ENCODE measurements at regions not wholly inside any gene's neighbourhood (a gene's known extent, or its start where the extent isn't known, plus 50 kb on each side); places are given as distances from the start of the nearest gene placed in this dataset.
A peak's percentile ranks its signal among the peaks of the same experiment; 100 is the strongest.

- Histone ChIP-seq H3K27me3 (ENCODE audit: insufficient read depth, low read length) (no peaks in the 10 kb centered on the region), H3K18ac (ENCODE audit: low read length) (peak overlapping the region; percentile 16), H3K4me3 (ENCODE audit: low read depth, low read length) (no peak overlapping the region), H3K23ac (ENCODE audit: low read length) (no peak overlapping the region), H2BK5ac (ENCODE audit: low read depth, low read length, poor library complexity) (peak overlapping the region; percentile 55), H2BK12ac (ENCODE audit: low read length) (peak overlapping the region; percentile 93), H3K27ac (ENCODE audit: low read depth, low read length) (peak overlapping the region; percentile 71), H4K12ac (ENCODE audit: low read depth, low read length) (no peak overlapping the region), H4K8ac (ENCODE audit: low read depth, low read length) (peak overlapping the region; percentile 50), H3K36me3 (ENCODE audit: control insufficient read depth in 1 of 2, insufficient read depth in 2 of 2, low read length in 2 of 2) (no peaks in the 10 kb centered on the region), H3K79me1 (ENCODE audit: low read length) (peaks cover 32% of the 10 kb centered on the region), H4K91ac (ENCODE audit: low read depth, low read length) (peak overlapping the region; percentile 87), H2AK5ac (ENCODE audit: low read length) (peak overlapping the region; percentile 96), H3K4me2 (ENCODE audit: low read length) (no peak overlapping the region), H3K9ac (ENCODE audit: low read length) (no peak overlapping the region), H3K9me3 (ENCODE audit: insufficient read depth, low read depth, low read length) (no peaks in the 10 kb centered on the region), H3K14ac (ENCODE audit: low read length) (peak overlapping the region; percentile 72), H2BK120ac (ENCODE audit: insufficient read depth, low read length, poor library complexity) (peak overlapping the region; percentile 86), H2AFZ (ENCODE audit: insufficient read depth, low read length, poor library complexity) (no peak overlapping the region), H3K79me2 (ENCODE audit: control insufficient read depth, insufficient read depth, low read length, poor library complexity) (peaks cover 4% of the 10 kb centered on the region), H3K4me1 (ENCODE audit: control insufficient read depth in 1 of 2, insufficient read depth in 2 of 2, low read length in 2 of 2) (peaks cover 14 to 24% of the 10 kb centered on the region in 2 experiments), H3K4ac (ENCODE audit: low read depth, low read length) (peak overlapping the region; percentile 43)
- WGBS (ENCODE audit: extremely low coverage, insufficient coverage, insufficient read length) = no CpG with 5 or more reads among the region's 14 CpGs
- peak in 1 of 2 donors; percentile 27 for DNase-seq
These were observed 173.7 kb downstream of the ACKR3 start for GRCh38 chr2:236743039-236743920.

GRCh38 chr2:236743921-236744280 lies 174.3 kb downstream of the ACKR3 start:
- Histone ChIP-seq H3K79me1 (ENCODE audit: low read length) (peaks cover 38% of the 10 kb centered on the region), H3K4ac (ENCODE audit: low read depth, low read length) (no peak overlapping the region), H3K9ac (ENCODE audit: low read length) (no peak overlapping the region), H3K14ac (ENCODE audit: low read length) (no peak overlapping the region), H2BK120ac (ENCODE audit: insufficient read depth, low read length, poor library complexity) (no peak overlapping the region), H2AFZ (ENCODE audit: insufficient read depth, low read length, poor library complexity) (no peak overlapping the region), H4K12ac (ENCODE audit: low read depth, low read length) (no peak overlapping the region), H2AK5ac (ENCODE audit: low read length) (no peak overlapping the region), H3K9me3 (ENCODE audit: insufficient read depth, low read depth, low read length) (no peaks in the 10 kb centered on the region), H3K36me3 (ENCODE audit: control insufficient read depth in 1 of 2, insufficient read depth in 2 of 2, low read length in 2 of 2) (no peaks in the 10 kb centered on the region), H4K91ac (ENCODE audit: low read depth, low read length) (no peak overlapping the region), H3K27me3 (ENCODE audit: insufficient read depth, low read length) (no peaks in the 10 kb centered on the region), H3K79me2 (ENCODE audit: control insufficient read depth, insufficient read depth, low read length, poor library complexity) (peaks cover 4% of the 10 kb centered on the region), H3K4me3 (ENCODE audit: low read depth, low read length) (no peak overlapping the region), H3K18ac (ENCODE audit: low read length) (no peak overlapping the region), H2BK12ac (ENCODE audit: low read length) (no peak overlapping the region), H3K23ac (ENCODE audit: low read length) (no peak overlapping the region), H2BK5ac (ENCODE audit: low read depth, low read length, poor library complexity) (no peak overlapping the region), H3K27ac (ENCODE audit: low read depth, low read length) (peak overlapping the region; percentile 71), H4K8ac (ENCODE audit: low read depth, low read length) (no peak overlapping the region), H3K4me1 (ENCODE audit: control insufficient read depth in 1 of 2, insufficient read depth in 2 of 2, low read length in 2 of 2) (peaks cover 19 to 30% of the 10 kb centered on the region in 2 experiments), H3K4me2 (ENCODE audit: low read length) (no peak overlapping the region)
- WGBS (ENCODE audit: extremely low coverage, insufficient coverage, insufficient read length) = no CpG with 5 or more reads among the region's 1 CpG
- DNase-seq = no peak

- Histone ChIP-seq H4K12ac (ENCODE audit: low read depth, low read length) (no peak overlapping the region), H3K27me3 (ENCODE audit: insufficient read depth, low read length) (no peaks in the 10 kb centered on the region), H2BK5ac (ENCODE audit: low read depth, low read length, poor library complexity) (peak overlapping the region; percentile 47), H3K9me3 (ENCODE audit: insufficient read depth, low read depth, low read length) (no peaks in the 10 kb centered on the region), H3K4ac (ENCODE audit: low read depth, low read length) (no peak overlapping the region), H3K4me1 (ENCODE audit: control insufficient read depth in 1 of 2, insufficient read depth in 2 of 2, low read length in 2 of 2) (peaks cover 22 to 34% of the 10 kb centered on the region in 2 experiments), H2AK5ac (ENCODE audit: low read length) (no peak overlapping the region), H3K9ac (ENCODE audit: low read length) (no peak overlapping the region), H4K8ac (ENCODE audit: low read depth, low read length) (no peak overlapping the region), H3K79me2 (ENCODE audit: control insufficient read depth, insufficient read depth, low read length, poor library complexity) (peaks cover 4% of the 10 kb centered on the region), H3K79me1 (ENCODE audit: low read length) (peaks cover 40% of the 10 kb centered on the region), H2BK12ac (ENCODE audit: low read length) (peak overlapping the region; percentile 5), H3K18ac (ENCODE audit: low read length) (no peak overlapping the region), H3K23ac (ENCODE audit: low read length) (no peak overlapping the region), H3K14ac (ENCODE audit: low read length) (peak overlapping the region; percentile 10), H3K27ac (ENCODE audit: low read depth, low read length) (peak overlapping the region; percentile 71), H3K4me3 (ENCODE audit: low read depth, low read length) (no peak overlapping the region), H3K4me2 (ENCODE audit: low read length) (no peak overlapping the region), H2BK120ac (ENCODE audit: insufficient read depth, low read length, poor library complexity) (peak overlapping the region; percentile 69), H4K91ac (ENCODE audit: low read depth, low read length) (peak overlapping the region; percentile 54), H2AFZ (ENCODE audit: insufficient read depth, low read length, poor library complexity) (no peak overlapping the region), H3K36me3 (ENCODE audit: control insufficient read depth in 1 of 2, insufficient read depth in 2 of 2, low read length in 2 of 2) (no peaks in the 10 kb centered on the region)
- WGBS (ENCODE audit: extremely low coverage, insufficient coverage, insufficient read length) = no CpG with 5 or more reads among the region's 6 CpGs
- no peak for DNase-seq
These were observed 174.7 kb downstream of the ACKR3 start for GRCh38 chr2:236744281-236744705.

GRCh38 chr2:236744716-236745115 lies 175.1 kb downstream of the ACKR3 start:
- Histone ChIP-seq H3K4me2 (ENCODE audit: low read length) (no peak overlapping the region), H2AK5ac (ENCODE audit: low read length) (peak overlapping the region; percentile 9), H2BK5ac (ENCODE audit: low read depth, low read length, poor library complexity) (peak overlapping the region; percentile 47), H3K9ac (ENCODE audit: low read length) (no peak overlapping the region), H4K8ac (ENCODE audit: low read depth, low read length) (peak overlapping the region; percentile 8), H3K27me3 (ENCODE audit: insufficient read depth, low read length) (no peaks in the 10 kb centered on the region), H3K14ac (ENCODE audit: low read length) (peak overlapping the region; percentile 10), H2AFZ (ENCODE audit: insufficient read depth, low read length, poor library complexity) (no peak overlapping the region), H2BK12ac (ENCODE audit: low read length) (peak overlapping the region; percentile 16), H3K79me2 (ENCODE audit: control insufficient read depth, insufficient read depth, low read length, poor library complexity) (peaks cover 4% of the 10 kb centered on the region), H3K4me1 (ENCODE audit: control insufficient read depth in 1 of 2, insufficient read depth in 2 of 2, low read length in 2 of 2) (peaks cover 26 to 39% of the 10 kb centered on the region in 2 experiments), H4K12ac (ENCODE audit: low read depth, low read length) (no peak overlapping the region), H2BK120ac (ENCODE audit: insufficient read depth, low read length, poor library complexity) (peak overlapping the region; percentile 69), H3K4ac (ENCODE audit: low read depth, low read length) (peak overlapping the region; percentile 5), H3K9me3 (ENCODE audit: insufficient read depth, low read depth, low read length) (no peaks in the 10 kb centered on the region), H3K79me1 (ENCODE audit: low read length) (peaks cover 44% of the 10 kb centered on the region), H3K4me3 (ENCODE audit: low read depth, low read length) (no peak overlapping the region), H3K18ac (ENCODE audit: low read length) (peak overlapping the region; percentile 13), H3K23ac (ENCODE audit: low read length) (no peak overlapping the region), H3K27ac (ENCODE audit: low read depth, low read length) (peak overlapping the region; percentile 71), H3K36me3 (ENCODE audit: control insufficient read depth in 1 of 2, insufficient read depth in 2 of 2, low read length in 2 of 2) (no peaks in the 10 kb centered on the region), H4K91ac (ENCODE audit: low read depth, low read length) (peak overlapping the region; percentile 54)
- WGBS (ENCODE audit: extremely low coverage, insufficient coverage, insufficient read length) = no CpG with 5 or more reads among the region's 1 CpG
- DNase-seq = no peak
